VCaP (cell line): ENCODE measurements at regions not wholly inside any gene's neighbourhood (a gene's known extent, or its start where the extent isn't known, plus 50 kb on each side); places are given as distances from the start of the nearest gene placed in this dataset.

Experiments
- H3K27ac ChIP-seq: fragments of 450-650 bp; 2 replicates; pipeline ENCODE4 v1.5.1; 2017
- TF ChIP-seq, protein P1 (sequence below): fragments of 450-650 bp; conservative IDR thresholded peaks from 2 replicates; pipeline ENCODE4 v1.5.1; 2017; ENCODE audit warnings: mild to moderate bottlenecking, moderate library complexity

DNA sequence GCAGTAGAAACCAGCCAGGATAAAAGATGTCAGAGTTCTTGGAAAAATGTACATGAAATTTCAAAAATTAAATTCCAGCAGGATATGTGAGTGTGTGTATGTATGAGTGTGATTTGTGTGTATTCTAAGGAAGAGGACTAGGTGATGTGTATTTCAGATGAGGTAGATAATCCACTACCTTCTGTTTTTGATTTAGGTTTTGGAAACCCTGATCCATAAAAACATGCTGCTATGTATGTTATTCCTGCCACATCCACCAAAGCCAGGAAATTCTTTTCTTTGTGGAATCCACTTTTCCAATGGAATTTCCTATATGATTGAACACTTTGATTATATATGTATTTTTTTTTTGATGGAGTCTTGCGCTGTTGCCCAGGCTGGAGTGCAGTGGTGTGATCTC is 276.9 kb downstream of the UQCRFS1 start:
- no peak overlapping the region for H3K27ac ChIP-seq
- TF ChIP-seq, protein P1, sequence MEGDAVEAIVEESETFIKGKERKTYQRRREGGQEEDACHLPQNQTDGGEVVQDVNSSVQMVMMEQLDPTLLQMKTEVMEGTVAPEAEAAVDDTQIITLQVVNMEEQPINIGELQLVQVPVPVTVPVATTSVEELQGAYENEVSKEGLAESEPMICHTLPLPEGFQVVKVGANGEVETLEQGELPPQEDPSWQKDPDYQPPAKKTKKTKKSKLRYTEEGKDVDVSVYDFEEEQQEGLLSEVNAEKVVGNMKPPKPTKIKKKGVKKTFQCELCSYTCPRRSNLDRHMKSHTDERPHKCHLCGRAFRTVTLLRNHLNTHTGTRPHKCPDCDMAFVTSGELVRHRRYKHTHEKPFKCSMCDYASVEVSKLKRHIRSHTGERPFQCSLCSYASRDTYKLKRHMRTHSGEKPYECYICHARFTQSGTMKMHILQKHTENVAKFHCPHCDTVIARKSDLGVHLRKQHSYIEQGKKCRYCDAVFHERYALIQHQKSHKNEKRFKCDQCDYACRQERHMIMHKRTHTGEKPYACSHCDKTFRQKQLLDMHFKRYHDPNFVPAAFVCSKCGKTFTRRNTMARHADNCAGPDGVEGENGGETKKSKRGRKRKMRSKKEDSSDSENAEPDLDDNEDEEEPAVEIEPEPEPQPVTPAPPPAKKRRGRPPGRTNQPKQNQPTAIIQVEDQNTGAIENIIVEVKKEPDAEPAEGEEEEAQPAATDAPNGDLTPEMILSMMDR = no peak

DNA sequence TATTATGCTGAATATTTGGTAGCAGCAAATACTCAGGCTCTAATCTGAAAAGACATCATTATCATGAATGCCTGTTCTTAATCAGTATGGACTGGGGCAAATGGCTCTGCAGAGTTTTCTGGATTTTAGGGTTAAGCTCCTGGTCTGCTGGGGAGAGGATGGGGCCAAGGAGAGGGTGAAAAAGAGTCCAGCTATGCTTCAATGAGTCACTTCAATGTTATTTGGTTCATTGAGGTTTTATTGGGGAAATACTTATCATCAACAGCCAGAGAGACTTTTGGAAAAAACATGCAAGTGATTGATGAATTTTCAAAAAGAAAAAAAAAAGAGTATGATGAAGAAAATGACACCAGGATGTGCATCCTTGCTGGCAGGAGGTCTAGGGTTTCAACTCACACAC is 278.3 kb downstream of the UQCRFS1 start:
- TF ChIP-seq, protein P1 = no peak
- no peak overlapping the region for H3K27ac ChIP-seq

DNA sequence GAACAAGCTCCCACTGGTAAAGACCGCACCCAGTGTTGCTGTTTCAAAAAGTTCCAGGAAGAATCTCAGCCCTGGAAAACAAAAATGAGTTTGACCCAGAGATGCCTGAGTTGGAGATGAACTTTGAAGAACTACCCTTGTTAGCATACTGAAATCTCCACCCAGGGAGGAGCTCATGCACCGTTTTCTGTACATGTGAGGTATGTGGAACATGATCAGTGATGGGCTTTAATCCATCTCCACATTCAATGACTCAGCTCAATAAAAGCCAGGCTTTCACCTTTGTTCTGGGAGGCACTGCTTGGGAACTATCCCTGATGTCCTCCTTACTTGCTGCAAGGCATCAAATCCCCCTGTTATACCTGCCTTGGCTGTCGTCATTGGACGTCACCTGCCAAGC is 279.9 kb downstream of the UQCRFS1 start:
- no peak overlapping the region for H3K27ac ChIP-seq
- TF ChIP-seq, protein P1 = no peak

DNA sequence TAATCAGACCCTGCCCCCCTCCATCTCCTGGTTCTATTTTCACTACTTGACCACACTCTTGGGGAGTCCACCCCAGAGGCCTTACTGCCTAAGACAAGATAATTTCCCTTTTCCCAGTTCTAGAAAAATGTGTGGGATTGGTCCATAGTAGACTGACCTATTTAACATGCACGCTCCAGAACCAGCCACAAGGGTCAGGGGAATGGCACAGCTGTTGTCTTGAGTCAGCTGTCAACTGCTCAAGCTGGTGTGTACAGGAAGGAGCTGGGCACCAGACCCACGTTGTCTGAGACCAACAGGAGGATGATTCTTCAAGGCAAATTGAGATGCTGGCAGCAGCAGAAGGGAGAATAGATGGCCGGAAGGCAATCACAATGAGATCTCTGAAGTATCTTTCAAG is 280.5 kb downstream of the UQCRFS1 start:
- TF ChIP-seq, protein P1 = no peak
- no peak overlapping the region for H3K27ac ChIP-seq

DNA sequence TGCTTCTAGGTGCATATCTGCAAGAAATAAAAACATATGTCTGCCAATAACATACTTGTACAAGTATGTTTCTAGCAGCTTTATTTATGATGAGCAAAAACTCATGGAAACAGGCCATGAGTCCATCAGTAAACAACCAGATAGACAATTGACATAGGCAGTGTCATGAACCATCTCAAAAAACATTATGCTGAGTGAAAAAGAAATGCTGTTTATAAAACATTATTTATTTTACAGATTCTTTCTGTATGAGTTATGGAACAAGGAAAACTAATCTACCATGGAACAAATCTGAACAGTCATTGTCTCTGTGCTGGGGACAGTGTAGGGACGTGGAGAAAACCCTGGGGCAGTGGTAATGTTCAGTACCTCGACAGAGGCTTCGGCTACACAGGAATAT is 283.9 kb downstream of the UQCRFS1 start:
- TF ChIP-seq, protein P1 = no peak
- no peak overlapping the region for H3K27ac ChIP-seq

DNA sequence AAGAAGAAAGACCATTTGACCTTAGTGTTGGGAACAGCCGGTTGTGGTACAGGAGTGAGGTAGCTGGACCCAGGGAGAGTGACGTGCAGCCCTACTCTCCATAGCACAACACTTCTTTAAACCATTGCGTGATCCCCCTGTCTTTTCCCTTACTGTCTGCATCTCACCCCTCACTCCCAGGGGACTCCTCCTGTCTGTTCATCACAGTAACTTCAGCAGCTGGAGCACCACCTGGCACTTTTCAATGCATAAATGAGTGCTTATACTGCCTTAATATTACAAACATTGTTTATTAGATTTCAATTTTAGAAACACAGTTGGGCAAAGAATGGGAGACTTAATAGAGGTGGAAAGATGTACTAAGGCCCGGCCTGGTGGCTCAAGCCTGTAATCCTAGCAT is 285.5 kb downstream of the UQCRFS1 start:
- H3K27ac ChIP-seq = no peak overlapping the region
- TF ChIP-seq, protein P1 = no peak

DNA sequence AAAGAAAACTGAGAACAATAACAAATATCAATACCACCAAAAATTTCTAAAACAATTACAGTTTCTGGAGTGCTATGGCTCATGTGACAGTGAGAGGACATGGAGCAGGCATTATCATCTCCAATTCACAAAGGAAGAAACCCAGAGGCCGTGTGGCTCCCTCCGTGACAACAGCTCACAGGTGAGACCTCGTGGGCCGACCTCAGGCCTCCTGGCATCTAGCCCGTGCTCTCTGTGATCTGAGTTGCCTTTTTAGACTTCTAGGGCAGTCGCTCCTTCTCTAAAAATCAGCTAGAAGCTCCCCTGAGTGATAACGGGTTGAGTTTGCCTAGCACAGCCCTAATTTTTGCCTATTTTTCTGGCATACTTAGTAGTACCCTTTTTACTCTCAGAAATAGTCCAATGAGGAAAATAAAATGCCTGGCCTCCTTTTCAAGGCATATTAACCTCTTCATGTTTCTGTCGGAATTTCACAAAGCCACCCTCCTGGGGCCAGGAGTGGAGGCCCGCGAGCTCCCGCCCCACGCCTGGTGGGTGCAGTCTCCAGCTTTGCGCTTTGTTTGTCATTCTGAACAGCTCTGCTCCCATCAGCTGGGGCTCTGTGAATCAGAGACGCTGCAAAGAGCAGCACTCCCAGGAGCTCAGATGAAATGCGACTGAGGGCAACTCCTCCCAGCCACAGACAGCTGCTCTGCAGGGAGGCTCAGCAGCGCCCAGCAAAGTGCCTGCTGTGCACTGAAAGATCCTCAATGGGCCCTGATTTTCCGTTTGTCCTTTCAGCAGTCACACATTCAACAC is 292.5 kb downstream of the UQCRFS1 start:
- H3K27ac ChIP-seq = no peak overlapping the region
- TF ChIP-seq, protein P1 = no peak
